Calu3 (cell line): ENCODE measurements at regions not wholly inside any gene's neighbourhood (a gene's known extent, or its start where the extent isn't known, plus 50 kb on each side); places are given as distances from the start of the nearest gene placed in this dataset.

Source experiments
- BruUV-seq: library from RNA; stranded (reverse); fragments of 400-500 nt; replicated peaks from 2 replicates; lab custom pipeline; 2021; lab: Mats Ljungman, UMichigan
- CTCF ChIA-PET: fragments of 300-600 bp; sonication (Branson Sonifier 250); formaldehyde crosslinking; loops from one replicate; lab custom pipeline; 2022; ENCODE audit warnings: antibody characterized with exemption; lab: Charles Lee
- DNase-seq: peaks from one replicate; pipeline ENCODE4 v3.0.0; 2022
- H3K27ac Mint-ChIP-seq: one replicate; pipeline ENCODE4 v1.8.0; 2022; ENCODE audit warnings: mixed read lengths; ENCODE audit not compliant: unreplicated experiment
- H3K27me3 Mint-ChIP-seq: one replicate; pipeline ENCODE4 v1.8.0; 2022; ENCODE audit warnings: mixed read lengths; ENCODE audit not compliant: unreplicated experiment
- H3K36me3 Mint-ChIP-seq: one replicate; pipeline ENCODE4 v1.8.0; 2022; ENCODE audit warnings: mild to moderate bottlenecking, moderate library complexity, mixed read lengths; ENCODE audit not compliant: insufficient read depth, unreplicated experiment
- H3K4me1 Mint-ChIP-seq: one replicate; pipeline ENCODE4 v1.8.0; 2022; ENCODE audit warnings: mild to moderate bottlenecking, low read depth, mixed read lengths; ENCODE audit not compliant: unreplicated experiment
- H3K4me3 Mint-ChIP-seq: one replicate; pipeline ENCODE4 v1.8.0; 2022; ENCODE audit warnings: mild to moderate bottlenecking, low read depth, moderate library complexity, mixed read lengths; ENCODE audit not compliant: unreplicated experiment
- H3K9me3 Mint-ChIP-seq: one replicate; pipeline ENCODE4 v1.8.0; 2022; ENCODE audit warnings: low read depth, mixed read lengths; ENCODE audit not compliant: unreplicated experiment
- intact Hi-C: fragments of 100-400 bp; cut with micrococcal nuclease; formaldehyde crosslinking; loops from one replicate; pipeline ENCODE4 v1.10.0; 2022; ENCODE audit not compliant: unreplicated experiment
- TF ChIP-seq, protein P1 (sequence below): fragments of 200-600 bp; IDR thresholded peaks from one replicate; pipeline ENCODE4 v1.8.0; 2022; ENCODE audit warnings: antibody characterized with exemption; ENCODE audit not compliant: unreplicated experiment

DNA sequence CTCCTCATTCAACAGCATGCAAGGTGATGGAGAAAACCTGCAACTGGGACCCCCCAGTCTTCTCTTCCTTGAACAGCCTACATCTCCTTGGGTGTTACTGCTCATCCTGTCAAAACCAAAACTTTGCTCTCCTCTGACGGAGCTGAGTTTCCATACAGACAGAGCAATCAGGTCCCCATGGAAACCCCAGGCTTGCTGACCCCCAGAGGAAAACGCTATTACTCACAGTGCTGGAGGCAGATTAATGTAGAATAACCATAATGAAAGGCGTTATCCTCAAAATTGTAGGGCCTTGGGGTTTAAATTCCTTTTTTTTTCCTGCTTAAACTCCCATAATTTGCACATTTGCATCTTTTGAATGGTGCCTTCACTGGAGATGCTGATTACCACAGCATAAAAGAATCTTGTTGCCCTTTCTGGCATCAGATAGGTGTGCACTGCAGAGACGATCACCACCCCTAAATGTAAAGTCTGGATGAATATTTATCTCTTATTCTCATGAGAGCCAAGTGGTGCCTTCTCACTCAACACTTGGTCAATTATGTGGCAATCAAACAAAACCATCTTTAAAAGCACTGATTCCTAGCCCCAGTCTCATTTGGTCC, 126.3 kb downstream of the MSX2 start:
- no peaks in the 10 kb centered on the region for H3K9me3 Mint-ChIP-seq
- intact Hi-C loops = no loop called here
- no peak overlapping the region for H3K27ac Mint-ChIP-seq
- H3K4me1 Mint-ChIP-seq = no peaks in the 10 kb centered on the region
- TF ChIP-seq, protein P1, sequence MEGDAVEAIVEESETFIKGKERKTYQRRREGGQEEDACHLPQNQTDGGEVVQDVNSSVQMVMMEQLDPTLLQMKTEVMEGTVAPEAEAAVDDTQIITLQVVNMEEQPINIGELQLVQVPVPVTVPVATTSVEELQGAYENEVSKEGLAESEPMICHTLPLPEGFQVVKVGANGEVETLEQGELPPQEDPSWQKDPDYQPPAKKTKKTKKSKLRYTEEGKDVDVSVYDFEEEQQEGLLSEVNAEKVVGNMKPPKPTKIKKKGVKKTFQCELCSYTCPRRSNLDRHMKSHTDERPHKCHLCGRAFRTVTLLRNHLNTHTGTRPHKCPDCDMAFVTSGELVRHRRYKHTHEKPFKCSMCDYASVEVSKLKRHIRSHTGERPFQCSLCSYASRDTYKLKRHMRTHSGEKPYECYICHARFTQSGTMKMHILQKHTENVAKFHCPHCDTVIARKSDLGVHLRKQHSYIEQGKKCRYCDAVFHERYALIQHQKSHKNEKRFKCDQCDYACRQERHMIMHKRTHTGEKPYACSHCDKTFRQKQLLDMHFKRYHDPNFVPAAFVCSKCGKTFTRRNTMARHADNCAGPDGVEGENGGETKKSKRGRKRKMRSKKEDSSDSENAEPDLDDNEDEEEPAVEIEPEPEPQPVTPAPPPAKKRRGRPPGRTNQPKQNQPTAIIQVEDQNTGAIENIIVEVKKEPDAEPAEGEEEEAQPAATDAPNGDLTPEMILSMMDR = no peak
- H3K4me3 Mint-ChIP-seq = no peak overlapping the region
- peaks cover 45% of the 10 kb centered on the region for H3K27me3 Mint-ChIP-seq
- CTCF ChIA-PET = no interaction called here
- no peak for DNase-seq
- H3K36me3 Mint-ChIP-seq = no peaks in the 10 kb centered on the region
- BruUV-seq = no TSS peak

DNA sequence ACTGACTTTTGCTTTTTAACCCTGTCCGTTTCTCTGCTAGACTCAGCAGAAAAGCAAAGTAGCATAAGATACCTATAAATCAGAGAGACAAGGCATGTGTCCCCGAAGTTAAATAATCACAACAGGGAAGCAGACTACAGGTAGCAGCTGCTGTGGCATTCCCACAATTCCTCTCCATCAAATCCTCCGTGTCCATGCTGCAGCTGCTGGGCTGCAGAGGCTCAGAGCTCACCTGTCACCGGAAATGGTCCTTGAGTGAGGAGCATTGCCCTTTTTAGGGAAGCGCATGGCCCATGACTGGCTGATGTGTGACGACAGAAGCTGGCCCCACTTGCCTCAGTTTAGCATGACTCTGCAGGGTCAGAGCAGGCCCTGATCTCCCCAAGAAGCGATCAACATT, 125.0 kb downstream of the MSX2 start:
- intact Hi-C loops = no loop called here
- no peaks in the 10 kb centered on the region for H3K36me3 Mint-ChIP-seq
- peaks cover 46% of the 10 kb centered on the region for H3K27me3 Mint-ChIP-seq
- H3K4me1 Mint-ChIP-seq = no peaks in the 10 kb centered on the region
- TF ChIP-seq, protein P1 = no peak
- H3K9me3 Mint-ChIP-seq = no peaks in the 10 kb centered on the region
- no TSS peak for BruUV-seq
- no peak overlapping the region for H3K4me3 Mint-ChIP-seq
- no peak overlapping the region for H3K27ac Mint-ChIP-seq
- no peak for DNase-seq
- CTCF ChIA-PET = interaction anchor here (0.7 kb wide), 1 partner anchor 40 kb away, joined by 5 read pairs; no protein-coding TSS in a partner anchor

- BruUV-seq = no TSS peak
These were observed 120.6 kb downstream of the MSX2 start for GRCh38 chr5:174844971-174845370.

DNA sequence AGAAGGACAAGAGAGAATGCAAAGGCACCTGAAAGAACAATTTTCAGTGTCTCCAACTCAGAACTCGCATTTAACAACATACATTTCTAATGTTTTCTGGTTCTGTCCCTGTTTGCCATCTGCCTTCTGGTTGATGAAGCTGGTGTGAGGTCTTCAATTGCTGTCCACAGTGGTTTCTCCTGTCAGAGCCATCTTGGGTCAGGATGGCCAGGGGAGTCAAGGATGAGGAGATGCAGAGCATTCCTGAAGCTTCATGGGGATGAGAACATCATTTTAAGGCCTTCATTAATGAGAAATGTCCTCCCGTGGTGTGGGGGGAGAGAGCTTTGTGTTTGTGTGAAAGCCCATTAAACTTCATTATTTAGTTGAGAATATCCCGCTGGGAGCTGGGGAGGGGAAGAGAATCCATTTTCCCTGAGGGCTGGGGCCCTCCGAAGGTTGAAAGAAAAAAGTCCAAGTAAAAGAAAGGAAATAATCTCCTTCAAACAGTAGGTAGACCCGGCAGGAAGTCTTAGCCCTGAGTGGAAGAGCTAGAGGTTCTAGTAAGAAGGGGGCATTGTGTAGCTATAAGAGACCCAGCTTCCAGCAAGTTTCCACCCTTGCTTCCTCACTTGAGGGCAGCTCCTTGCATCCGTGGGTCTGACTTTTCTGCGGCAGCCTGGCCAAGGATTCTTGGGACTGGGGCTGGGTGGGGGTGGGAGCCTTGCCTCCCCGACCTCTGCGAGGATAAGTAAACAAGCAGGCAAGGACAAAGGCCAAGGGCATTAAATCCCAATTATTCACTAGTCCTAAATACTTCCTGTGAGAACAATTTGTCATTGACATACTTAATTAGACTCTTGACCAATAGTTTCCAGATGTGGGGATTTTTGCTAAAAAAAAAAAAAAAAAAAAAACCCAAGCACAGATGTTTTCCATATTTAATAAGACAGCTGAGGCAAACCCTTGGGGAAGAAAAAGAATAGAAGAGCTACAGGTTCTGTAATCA, 119.2 kb downstream of the MSX2 start:
- BruUV-seq = no TSS peak
- Mint-ChIP-seq H3K27me3 (peaks cover 68% of the 10 kb centered on the region), H3K4me3 (no peak overlapping the region), H3K36me3 (no peaks in the 10 kb centered on the region), H3K27ac (no peak overlapping the region), H3K9me3 (peaks cover 3% of the 10 kb centered on the region), H3K4me1 (no peaks in the 10 kb centered on the region)
- CTCF ChIA-PET = interaction anchor here (0.6 kb wide), 2 partner anchors 12 to 54 kb away, joined by 3 to 6 read pairs; no protein-coding TSS in a partner anchor
- TF ChIP-seq, protein P1 = no peak
- no peak for DNase-seq
- intact Hi-C loops = no loop called here

More at GRCh38 chr5:174844971-174845370, 120.6 kb downstream of the MSX2 start:
- H3K36me3 Mint-ChIP-seq = no peaks in the 10 kb centered on the region
- no peaks in the 10 kb centered on the region for H3K4me1 Mint-ChIP-seq
- H3K27ac Mint-ChIP-seq = no peak overlapping the region
- H3K27me3 Mint-ChIP-seq = peaks cover 68% of the 10 kb centered on the region
- intact Hi-C loops = no loop called here
- CTCF ChIA-PET = no interaction called here
- no peaks in the 10 kb centered on the region for H3K9me3 Mint-ChIP-seq
- H3K4me3 Mint-ChIP-seq = no peak overlapping the region
- DNase-seq = no peak
- TF ChIP-seq, protein P1 = no peak
